ENCODE measurements at regions not wholly inside any gene's neighbourhood (a gene's known extent, or its start where the extent isn't known, plus 50 kb on each side); places are given as distances from the start of the nearest gene placed in this dataset.
"Not testable (repeated sequence)": the region's sequence is repeated elsewhere in the genome, so short reads cannot be mapped to it uniquely, and the experiment has no call there.

DNA sequence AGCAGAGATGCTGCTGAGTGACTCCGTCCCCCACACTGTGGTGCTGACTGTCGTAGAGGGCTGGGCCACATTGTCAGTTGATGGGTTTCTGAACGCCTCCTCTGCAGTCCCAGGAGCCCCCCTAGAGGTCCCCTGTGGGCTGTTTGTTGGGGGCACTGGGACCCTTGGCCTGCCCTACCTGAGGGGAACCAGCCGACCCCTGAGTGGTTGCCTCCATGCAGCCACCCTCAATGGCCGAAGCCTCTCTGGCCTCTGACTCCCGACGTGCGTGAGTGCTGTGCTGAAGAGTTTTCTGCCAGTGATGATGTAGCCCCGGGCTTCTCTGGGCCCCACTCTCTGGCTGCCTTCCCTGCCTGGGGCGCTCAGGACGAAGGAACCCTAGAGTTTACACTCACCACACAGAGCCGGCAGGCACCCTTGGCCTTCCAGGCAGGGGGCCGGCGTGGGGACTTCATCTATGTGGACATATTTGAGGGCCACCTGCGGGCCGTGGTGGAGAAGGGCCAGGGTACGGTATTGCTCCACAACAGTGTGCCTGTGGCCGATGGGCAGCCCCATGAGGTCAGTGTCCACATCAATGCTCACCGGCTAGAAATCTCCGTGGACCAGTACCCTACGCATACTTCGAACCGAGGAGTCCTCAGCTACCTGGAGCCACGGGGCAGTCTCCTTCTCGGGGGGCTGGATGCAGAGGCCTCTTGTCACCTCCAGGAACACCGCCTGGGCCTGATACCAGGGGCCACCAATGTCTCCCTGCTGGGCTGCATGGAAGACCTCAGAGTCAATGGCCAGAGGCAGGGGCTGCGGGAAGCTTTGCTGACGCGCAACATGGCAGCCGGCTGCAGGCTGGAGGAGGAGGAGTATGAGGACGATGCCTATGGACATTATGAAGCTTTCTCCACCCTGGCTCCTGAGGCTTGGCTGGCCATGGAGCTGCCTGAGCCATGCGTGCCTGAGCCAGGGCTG, 181.1 kb downstream of the TBC1D2B start:
- DNase-seq: not testable (repeated sequence)

DNA sequence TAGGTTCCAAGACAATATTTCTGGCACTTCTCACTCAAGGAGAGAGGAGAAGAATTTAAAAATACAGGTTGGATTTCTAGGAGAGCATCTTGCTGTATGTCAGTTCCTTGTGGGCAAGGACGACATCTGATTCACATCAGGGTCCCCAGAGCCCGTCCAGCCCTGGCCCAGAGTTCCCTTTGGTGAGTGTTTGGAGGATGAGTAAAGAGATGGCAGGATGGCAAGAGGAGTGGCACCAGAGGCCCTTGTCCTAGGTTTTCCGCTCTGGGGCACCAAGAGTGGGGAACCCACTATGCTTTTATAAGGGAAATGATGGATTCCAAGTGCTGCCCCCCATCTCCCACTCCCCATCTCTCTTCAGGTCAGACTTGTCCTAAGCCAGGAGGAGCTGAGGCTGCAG, 181.8 kb downstream of the TBC1D2B start:
- no peak for DNase-seq

DNA sequence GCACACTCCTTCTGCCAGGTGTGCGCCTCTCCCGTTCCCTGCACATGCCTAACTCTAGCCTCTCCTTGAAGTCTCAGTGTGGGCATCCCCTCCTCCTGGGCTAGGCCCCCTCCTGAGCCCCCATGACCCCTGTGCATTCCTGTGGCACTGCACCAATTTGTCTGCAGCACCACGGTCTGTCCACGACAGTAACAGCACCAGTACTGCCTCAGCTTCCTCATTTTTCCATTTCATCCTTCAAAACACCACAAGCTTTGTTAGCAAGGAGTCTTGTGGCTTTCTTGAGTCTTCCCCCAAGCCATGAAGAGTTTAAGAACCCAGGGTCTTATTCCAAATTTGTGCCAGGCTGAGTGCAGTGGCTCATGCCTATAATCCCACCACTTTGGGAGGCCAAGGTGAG, 182.4 kb downstream of the TBC1D2B start:
- DNase-seq: not testable (repeated sequence)

DNA sequence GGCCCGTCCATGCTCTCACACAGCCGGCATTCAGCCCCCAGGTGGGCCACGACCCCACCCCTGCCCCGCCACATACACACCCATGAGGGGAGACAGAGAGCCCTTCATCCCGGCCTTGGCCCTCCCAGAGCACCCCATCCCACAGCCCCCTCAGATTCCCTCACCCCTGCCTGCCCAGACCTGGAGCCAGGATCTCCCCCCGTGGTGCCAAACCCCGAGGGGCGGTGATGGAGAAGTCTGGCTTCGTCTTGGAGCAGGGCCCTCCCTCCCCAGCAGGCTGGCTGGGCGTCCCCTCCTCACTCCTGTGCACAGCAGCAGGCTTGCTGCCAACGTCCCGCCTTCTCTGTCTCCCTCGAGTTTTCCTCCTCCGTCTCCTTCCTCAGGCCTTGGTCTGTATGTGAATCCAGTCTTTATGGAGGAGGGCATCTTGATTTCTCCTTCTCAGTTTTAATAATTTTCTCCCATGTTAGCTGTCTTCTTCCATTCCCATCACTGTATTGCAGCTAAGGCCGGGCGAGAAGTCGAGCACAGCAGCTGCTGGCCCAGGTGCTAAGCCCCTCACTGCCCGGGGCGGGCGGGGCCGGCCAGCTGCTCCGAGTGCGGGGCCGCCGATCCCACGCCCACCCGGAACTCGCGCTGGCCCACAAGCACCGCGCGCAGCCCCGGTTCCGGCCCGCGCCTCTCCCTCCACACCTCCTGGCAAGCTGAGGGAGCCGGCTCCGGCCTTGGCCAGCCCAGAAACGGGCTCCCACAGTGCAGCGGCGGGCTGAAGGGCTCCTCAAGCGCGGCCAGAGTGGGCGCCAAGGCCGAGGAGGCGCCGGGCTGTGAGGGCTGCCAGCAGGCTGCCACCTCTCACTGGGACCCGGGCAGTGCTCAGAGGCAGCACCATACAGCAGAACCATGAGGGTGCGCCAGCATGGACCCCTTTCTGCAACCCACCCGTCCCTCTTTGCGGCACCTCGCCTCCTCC, 183.6 kb downstream of the TBC1D2B start:
- DNase-seq: not testable (repeated sequence)

DNA sequence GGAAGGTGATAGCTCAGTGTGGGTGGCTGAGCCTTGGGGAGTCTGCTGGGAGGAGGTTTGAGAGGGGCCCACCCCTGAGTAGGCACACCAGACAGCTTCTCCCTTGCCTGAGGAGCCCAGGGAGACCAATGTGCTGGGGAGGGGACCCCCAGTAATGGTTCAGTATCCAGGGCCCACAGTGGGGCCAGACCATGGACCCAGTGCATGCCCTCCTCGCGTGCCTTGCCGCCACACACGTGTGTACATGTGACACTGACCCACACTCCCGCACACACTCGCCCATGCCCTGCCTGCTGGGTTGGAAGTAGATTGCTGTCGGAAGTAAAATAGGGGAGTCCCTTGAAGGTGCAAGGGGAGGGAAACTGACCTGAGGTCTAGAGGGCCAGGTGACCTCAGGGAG, 184.3 kb downstream of the TBC1D2B start:
- DNase-seq: not testable (repeated sequence)

DNA sequence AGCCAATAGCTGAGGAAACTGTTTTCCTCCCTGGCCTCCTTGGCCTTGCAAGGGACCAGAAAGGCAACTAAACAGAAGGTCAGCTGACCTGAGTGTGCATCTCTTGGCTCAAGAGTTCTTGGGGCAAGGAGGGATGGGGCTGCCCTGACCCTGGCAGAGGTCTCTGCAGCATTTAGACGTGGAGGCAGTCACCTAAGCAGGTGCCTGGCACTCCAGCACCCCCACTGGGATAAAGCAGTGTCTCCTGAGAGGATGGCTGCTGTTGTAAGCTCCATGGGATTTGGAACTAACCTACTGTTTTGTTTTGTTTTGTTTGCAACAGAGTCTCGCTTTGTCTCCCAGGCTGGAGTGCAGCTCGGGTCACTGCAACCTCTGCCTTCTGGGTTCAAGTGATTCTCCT, 185.2 kb downstream of the TBC1D2B start:
- DNase-seq: no peak

DNA sequence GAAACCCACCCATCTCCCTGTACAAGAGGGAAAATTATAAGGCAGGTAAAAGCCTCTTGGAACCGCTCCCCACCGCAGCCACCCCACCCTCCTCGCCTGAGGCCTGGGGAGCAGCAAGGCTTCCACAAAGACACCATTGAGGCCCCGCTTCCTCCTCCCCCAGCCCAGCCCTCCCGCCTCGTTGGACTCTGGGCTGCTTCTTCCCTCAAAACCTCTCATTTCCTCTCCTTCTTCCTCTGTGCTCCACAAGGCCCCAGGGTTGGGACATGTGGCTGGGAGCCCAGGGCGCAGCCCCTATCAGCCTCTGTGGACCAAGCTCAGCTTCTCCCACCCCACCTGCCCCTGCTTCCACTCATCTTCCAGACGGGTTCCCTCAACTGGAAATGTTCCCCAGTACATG, 185.6 kb downstream of the TBC1D2B start:
- not testable (repeated sequence) for DNase-seq

DNA sequence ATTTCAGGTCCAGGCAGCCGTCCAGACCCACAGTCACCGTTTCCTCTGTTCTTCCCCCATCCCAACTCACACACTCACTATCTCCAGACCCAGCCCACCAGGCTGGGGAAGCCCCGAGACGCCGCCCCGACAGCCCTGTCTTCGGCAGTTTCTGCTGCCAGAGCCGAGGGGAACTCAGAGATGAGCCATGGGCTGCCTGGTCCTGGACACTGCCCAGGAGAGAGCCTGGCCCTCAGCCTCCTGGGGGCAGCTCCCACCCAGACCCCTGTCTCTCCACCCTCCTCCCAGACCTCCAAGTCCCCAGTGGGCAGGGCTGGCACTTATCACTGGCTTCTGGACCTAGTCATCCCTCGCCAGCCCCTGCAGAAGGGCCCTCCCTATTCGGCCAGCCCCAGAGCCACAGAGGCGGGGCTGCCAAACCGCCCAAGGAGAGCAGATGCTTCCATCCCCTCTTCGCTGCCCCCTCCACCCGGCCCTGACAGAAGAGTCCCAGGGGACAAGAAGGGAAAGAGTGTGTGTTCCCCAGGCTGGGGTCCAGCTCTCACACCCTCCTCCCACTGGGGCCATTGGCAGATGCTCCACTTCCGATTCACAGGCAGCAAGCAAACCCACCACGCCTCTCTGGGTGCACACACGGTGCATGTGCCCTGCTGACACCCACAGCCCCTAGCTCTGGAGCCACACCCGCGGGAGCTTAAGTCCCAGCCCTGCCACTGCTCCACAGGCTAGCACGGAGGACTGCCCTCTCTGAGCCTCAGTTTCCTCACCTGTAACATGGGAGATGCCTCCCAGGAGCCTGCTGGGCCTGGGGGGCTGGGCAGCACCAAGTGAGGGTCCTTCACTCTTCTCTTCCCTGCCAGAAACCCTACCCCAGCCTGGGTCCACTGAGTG, 186.4 kb downstream of the TBC1D2B start:
- not testable (repeated sequence) for DNase-seq

DNA sequence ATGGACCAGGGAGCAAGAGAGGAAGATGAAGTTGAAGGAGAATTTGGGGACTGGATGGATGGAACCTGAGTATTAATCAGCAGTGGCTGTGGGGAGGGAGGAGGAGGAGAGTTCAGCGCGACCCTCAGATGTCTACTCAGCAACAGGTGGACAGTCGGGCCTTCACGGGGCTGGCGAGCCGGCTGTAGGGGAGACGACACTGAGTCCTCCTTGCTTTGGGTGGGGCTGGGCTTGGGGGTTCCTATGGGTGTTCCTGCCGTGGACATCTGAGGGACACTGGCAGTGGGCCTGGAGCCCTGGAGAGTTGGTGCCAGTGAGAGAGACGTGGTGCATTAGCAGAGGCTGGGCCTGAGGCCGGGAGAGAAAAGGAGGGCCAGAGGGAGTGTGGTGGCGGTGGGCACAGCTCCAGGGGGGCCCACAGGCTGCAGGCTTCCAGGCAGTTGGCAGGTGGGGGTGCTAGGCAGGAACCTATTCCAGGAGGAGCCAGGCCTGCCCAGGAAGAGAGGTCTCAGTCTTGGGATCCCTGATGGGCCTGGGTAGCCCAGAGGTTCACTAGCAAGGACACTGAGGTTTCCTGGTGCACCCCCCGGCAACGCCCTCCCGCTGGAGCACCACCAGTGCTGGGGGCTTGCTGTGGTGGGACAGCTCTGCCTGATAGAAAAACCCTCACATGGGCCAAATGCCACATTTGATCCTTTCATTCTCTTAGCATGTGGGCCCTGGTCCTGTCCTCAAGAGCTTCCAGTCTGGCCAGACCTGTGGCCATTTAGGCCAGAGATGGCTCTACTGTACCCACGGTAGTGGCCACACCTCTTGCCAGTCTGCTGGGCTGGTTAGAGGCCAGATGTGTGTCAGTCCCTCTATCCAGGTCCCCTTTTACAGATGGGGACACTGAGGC, 187.4 kb downstream of the TBC1D2B start:
- not testable (repeated sequence) for DNase-seq

DNA sequence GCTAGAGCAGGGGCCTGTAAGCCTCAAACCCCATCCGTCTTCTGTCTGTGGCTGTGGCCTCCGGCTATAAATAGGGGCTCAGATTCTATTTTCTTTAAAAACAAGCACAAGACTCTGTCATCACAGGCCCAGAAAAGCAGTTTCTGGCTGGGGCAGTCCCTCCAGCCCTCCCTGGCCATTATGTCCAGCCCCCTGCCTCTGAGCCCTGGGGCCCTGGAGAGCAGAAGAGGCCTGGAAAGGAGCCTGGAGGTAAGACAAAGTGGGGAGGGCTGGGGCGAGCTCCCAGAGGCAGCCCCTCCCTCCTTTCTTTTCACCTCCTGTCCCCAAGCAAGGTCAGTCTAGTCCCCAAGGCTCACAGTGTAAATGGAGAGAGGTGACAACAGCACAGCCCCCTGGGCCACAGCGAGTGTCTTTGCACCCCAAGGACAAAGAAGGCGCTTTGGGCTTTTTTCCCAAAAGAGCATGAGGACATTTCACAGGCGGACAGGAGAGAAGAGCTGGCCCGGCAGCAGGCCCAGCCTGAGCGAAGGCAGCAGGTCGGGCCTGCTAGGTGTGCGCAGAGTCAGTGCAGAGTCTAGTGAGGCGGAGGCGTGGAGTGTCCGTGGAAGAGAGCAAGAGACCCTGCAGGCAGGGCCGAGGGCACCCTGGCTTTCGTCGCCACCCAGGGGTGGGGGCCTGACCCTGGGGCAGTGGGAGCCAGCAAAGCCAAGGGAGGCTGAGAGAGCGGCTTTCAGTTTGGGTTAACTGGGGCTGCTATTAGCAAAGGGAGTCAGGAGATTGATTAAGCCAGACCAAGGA, 188.3 kb downstream of the TBC1D2B start:
- no peak for DNase-seq

DNA sequence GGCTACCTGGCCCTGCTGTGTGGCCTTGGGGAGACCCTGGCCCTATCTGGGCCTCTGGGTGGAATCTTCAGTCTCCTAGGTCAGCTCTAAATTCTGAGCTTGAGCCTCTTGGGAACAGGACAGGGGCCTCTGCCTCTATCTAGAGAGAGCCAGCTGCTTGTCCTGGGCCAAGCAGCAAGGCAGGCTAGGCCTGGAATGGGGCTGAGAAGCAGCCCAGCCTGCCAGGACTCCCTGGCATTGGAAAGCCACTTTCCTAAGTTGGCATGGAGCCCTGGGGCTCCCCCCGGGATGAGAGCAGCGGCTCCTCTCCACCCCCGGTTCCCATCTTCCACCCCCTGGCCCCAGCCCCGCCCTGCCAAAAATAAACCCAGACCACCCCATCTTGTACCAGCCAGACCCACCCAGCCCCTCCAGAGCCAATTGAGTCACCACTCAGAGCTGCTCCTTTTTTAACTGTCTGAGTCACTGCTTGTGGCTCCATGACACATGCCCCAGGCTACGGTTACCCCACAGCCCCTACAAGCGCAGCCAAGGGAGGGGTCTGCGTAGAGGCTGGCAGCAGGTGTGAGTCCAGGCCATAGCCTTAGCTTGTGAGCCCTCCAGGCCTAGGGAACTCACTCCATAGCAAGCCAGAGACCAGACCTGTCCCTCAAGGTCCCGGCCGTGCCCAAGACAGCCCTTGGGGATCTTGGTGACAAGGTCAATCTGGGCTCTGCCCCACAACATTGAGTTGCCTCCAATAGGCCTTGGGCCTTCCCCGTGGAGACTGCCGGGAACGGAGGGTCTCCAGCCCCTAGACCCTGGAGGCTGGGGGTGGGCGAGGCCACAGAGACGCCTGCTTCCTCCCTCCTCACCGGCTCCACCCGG, 189.7 kb downstream of the TBC1D2B start:
- DNase-seq: not testable (repeated sequence)

DNA sequence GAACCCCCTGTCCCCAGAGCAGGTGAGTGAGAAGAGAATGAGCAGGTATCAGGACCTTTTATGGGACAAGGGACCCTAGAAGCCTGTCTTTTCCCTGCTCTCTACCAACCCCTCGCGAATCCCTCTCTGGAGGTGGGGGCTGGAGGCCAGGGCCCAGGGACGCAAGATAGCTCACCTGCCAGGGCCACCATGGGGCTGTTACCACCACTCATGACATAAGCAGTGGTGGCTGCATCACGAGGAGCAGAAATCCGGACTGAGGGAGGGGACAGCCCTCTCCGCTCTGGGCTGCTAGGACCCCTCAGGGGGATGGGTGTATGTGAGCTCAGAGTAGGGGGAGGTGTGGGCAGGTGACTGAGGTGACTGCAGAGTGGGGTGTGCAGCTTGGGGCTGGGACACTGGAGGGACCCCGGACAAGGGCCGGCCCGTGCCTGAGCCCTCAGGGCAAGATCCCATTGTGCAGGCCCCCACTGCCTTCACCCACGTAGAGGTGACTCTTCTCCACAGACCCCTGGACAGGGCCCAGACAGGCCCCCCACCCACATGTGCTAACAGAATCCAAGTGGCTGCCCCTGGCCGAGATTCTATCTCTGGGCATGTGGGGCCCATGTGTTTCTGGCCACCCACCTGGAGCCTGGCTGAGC, 190.6 kb downstream of the TBC1D2B start:
- no peak for DNase-seq

DNA sequence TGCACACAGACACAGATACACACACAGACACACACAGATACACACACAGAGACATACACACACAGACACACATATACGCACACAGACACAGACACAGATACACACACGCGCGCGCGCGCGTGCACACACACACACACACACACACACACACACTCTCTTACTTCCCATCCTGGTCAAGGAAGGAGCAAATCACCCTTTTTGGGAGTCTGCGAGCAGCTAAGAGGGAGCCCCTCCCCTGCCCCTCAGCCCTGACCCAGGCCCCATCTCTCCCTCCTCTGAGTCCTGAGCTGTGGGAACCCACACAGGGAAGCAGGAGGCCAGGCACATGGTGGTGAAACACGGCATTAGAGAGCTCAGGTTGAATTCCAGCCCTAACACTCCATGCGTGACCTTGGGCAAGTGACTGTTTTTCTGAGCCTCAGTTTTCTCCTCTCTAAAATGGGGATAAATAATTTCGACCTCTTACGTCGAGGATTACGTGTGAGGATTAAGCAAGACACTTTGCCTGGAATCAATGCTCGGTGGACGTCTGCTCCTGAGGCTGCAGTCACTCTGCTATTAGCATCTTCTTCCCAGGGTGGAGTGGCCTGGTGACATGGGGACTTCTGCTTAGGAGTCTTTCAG, 191.5 kb downstream of the TBC1D2B start:
- not testable (repeated sequence) for DNase-seq

DNA sequence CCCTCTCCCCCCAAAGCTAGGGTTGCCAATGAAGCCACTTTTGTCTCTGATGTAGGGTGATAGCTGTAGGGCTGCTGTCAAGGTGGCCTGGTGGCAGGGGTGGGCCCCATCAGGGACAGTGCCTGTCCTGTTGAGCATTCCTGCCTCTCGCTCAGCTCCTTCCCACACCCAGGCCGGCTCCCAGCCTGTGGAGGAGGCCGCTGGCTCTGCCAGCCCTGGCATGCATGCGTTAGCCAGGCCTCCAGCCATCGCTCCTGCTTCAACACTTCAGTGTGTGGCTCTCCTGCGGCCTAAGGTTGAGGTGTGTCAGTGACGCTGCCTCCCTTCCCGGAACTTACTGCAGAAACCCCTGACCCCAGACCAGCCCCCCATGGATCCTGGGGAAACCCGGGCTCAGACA, 194.5 kb downstream of the TBC1D2B start:
- not testable (repeated sequence) for DNase-seq

DNA sequence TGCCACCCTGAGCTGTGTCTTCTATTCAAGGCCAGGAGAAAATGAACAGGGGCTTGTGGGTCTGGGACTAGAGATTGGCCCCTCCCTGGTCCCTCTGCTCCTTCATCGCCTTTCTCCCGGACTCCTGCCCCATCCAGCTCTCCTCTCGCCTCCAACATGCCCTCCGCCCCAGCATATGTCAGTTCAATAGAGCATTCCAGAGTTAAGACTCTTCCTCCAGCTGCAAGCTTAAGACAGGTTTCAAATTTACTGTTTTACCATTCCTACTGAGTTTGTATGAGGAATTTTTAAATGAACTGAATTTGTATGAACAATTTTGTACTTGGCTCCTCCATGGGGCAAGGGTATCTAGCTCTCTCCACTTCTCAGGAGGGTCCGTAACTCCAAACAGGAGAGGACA, 195.6 kb downstream of the TBC1D2B start:
- DNase-seq: no peak

DNA sequence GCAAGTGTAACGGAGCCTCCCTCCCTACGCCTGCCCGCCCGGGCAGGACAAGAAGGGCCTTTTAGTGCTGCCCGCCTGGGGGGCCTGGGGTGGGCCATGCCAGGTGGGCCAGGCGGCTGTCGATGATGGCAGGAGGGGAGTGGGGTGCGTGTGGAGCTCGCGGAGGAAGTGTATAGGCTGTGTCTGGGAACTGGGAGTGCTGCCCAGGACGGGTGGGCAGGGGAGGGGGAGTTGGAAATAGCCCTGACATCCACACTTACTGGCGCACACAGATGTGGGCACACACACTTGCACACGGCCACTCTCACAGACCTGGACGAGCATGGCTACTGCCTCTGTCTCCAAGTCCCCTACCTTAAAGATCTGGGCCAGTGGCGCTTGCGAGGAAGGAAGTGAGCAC, 196.0 kb downstream of the TBC1D2B start:
- DNase-seq: not testable (repeated sequence)

DNA sequence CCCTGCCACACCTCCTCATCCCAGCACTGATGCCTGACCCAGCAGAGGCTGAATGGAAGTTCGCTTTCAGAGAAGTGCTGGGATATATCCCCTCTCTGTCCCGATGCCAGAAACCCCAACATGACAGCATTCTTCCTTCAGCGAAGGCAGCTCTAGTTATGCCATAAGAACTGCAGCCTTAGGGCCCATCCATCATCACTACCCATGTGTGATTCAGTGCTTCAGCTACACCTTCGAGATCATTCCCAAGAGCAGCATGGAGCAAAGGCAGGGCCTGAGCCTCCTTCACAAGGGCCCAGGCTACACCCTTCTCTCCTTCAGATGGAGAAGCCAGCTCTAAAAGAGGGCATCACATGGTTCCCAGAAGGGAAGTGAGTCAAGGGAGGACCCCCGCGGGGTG, 198.0 kb downstream of the TBC1D2B start:
- not testable (repeated sequence) for DNase-seq

DNA sequence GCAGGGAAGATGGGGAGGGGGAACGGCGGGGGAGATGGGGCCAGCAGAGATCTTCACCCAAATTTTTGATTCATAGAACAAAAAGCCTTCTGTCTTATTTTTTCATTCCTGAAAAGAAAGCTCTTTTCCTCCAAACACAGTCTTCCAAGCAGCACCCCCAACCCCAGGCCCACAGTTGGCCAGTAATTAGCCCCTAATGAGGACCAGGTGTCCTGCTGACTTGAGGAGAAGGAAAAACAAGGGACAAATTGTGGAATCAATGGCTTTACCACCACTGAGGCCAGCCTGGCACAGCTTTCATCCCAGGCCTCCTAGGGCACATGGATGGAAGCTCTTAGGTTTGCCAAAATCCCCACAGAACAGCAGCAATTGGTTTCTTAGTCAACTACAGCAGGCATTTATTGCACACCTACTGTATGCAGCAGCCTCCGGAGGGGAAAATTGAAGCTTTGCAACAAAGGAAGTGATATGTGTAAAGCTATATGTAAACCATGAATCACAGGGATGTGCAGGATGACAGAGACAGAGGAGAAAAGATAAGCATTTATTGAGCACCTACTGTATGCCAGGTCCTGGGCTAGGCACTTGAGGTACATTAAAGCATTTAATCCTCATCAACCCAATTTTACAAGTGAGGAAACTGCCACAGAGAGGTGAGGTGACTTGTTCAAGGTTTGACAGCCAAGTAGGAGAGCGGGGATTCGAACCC, 199.5 kb downstream of the TBC1D2B start:
- DNase-seq: no peak
